PC-3 (cell line): ENCODE measurements at regions not wholly inside any gene's neighbourhood (a gene's known extent, or its start where the extent isn't known, plus 50 kb on each side); places are given as distances from the start of the nearest gene placed in this dataset.

ENCODE experiments used
- CTCF ChIP-seq: fragments of 300-600 bp; sonication (generic); conservative IDR thresholded peaks from 2 replicates; pipeline ENCODE4 v1.5.1; 2017; ENCODE audit warnings: antibody characterized with exemption, low read depth, mild to moderate bottlenecking, low read length
- EZH2 ChIP-seq: fragments of 300-600 bp; sonication (generic); IDR thresholded peaks from one replicate; pipeline ENCODE4 v1.6.1; 2017; ENCODE audit warnings: antibody characterized with exemption, mild to moderate bottlenecking, low read length; ENCODE audit not compliant: unreplicated experiment

DNA sequence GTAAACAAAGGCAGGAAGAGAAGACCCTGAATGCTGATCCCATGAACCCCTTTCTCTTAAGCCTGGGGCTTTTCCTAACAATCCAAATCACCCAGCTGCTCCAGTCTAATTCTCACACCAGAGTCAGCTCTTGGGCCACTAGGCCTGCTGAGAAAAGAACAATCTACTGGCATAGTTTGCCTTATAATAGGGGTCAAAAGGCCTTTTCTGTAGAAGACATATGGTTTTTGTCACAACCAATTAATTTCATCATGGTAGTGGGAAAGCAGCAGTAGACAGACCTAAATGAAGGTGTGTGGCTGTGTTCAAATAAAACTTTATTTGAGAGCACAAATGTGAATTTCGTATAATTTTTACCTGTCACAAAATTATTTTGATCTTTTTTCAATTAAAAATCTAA lies 994.7 kb upstream of the EPHA7 start:
- TF ChIP-seq CTCF (no peak), EZH2 (no peak)
